HTR-8/SVneo (cell line): ENCODE measurements at regions not wholly inside any gene's neighbourhood (a gene's known extent, or its start where the extent isn't known, plus 50 kb on each side); places are given as distances from the start of the nearest gene placed in this dataset.

Source experiments
- DNase-seq: peaks from one replicate; pipeline ENCODE4 v3.0.0; 2011; ENCODE audit warnings: low spot score, mixed read lengths; ENCODE audit not compliant: insufficient read length
- FAIRE-seq: peaks from 2 replicates; lab custom pipeline; 2011; peaks lifted over from hg19 to GRCh38; lab: Jason Lieb, UNC

- FAIRE-seq (no peak), DNase-seq (no peak)
These were observed 93.0 kb upstream of the GRIK3 start for GRCh38 chr1:37127254-37127748.

GRCh38 chr1:37128091-37128490, 93.8 kb upstream of the GRIK3 start:
- no peak for FAIRE-seq
- no peak for DNase-seq

DNA sequence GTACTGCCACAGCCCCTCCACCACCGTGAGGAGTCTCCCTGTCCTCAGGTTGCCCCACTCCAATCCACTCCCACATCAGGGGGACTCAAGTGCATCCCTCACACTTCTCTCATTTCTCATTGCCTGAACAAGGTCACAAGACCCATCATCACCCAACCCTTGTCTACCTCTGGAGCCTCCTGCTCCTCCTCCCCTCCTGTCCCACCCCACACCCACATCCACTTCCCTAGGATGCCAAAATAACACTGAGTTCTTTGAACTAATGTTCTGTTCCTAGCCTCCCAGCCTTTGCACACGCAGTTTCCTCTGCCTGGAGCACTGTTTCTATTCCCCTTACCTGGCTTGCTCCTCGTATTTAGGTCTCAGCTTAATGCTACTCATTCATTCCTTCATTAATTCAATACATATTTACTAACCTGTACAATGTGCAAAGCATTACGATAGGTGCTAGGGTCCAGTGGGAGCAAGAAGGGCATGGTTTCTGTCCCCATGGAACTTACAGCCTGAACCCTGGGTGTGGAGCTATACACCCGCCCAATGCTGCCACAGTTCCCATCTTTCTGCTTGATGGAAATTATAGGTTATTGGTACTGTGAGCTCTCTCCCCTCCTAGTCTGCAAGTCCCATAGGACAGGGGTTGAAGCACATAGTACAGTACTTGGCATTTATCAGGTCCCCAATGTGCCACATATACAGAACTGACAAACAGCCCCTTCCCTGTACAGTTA, 96.1 kb upstream of the GRIK3 start:
- DNase-seq (no peak), FAIRE-seq (no peak)

DNA sequence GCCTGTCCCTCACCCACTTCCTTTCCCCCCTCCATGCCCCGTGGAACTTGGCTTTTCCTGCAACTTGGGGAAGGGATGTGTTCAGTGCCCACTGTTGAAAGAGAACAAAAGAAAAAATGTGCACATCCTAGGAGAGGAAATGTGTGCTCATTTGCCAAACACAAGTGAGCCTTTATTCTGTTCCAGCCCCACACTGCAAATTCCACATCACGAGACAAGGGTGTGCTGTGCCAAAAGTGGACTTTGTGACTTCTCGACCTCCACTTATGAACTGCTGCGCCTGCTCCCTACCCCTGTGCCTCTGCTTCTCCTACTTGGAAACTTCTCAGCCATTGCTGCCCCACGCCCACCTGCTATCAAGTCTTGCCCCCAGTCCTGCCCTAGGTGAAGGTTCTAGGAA, 97.0 kb upstream of the GRIK3 start:
- FAIRE-seq (no peak), DNase-seq (no peak)

DNA sequence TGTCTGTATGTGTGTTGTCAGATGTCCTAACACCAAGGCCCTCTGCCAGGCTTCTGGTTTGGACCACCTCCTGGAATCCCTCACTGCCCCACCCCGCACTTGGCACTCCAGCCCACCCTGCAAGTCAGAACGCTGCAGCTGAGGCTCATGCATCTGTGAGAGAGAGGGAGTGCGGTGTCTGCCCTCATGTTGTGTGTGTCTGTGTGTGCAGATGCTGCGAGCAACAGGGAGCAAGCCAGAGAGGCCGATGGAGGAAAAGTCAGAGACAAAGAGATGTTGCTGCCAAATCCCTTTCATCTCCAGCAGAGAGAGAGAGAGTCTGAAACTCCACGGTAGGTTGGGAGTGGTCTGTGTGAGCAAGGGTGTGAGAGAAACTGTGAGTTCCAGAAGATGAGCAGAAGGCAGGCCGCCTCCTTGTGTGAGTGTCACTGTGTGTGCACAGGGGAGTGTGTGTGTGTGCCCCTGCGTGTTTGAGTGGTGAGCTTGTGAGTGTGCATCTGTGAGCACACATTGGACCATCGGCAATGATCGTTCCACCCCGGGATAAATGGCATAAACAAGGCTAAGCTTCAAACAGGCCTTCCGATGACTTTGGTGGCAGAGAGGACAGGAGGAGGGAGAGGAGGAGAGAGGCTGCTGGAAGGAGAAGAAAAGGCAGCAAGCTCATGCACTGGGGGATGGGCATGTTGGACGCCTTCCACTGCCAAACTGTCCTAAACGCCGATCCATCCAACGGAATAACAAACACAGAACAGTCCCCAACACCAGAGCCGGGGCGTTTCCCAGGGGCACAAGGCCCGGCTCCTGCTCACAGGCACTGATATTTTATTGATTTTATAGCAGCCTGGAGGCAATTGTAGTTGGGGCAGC, 99.2 kb upstream of the GRIK3 start:
- DNase-seq, result no peak
- no peak for FAIRE-seq

DNA sequence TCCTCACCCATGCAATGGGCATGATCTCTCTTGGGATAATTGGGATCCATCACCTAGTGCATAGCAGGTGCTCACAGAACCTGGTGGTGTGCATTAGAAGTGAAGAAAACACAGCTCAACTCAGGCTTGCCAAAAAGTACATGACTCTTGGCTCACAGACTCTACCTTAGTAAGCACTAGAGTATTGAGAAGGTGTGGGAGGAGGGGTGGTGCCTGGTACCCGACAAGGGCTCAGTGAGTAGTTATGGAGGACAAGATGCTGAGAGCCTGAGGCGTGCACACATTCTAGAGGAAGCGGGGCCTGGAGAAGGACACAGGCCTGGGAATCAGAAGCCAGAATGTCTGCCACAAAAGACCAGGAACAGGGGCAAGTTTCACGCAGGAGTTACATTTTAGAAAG, 100.3 kb upstream of the GRIK3 start:
- FAIRE-seq (no peak), DNase-seq (no peak)

DNA sequence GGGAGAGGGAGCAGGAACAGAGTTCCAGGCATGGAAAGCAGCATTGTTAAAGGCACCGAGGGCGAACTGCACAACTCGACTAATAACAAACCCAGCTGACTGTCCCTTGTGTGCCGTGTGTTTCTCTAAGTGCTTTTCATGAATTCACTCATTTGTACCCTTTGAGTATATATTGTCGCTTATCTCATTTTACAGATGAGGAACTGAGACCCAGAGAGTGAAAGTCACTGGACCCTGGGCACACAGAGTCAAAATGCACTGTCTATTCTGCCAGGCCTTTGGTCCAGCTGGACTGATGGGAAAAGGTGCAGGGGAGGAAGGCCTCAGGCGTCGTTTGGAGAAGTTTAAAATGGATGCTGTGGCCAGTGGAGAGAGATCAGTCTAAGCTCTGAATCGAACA, 100.7 kb upstream of the GRIK3 start:
- FAIRE-seq (no peak), DNase-seq (no peak)

DNA sequence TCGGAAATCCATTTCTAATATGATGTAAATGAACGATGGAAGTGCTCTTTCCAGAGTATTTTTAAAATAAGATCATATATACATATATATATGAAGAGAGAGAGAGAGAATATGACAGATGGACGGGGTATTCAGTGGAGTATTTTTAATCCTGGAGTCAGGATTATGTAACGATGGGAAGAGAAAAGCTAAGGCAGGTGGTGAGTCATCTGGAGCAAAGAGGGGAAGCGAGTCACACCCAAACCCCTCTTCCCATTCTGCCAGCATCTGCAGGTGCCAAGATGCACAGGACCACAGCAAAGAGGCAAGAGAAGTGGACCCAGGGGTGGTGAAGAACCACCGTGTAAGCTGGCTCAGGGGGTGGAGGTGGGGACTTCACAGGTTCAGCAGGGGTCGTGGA, 102.7 kb upstream of the GRIK3 start:
- DNase-seq (no peak), FAIRE-seq (no peak)

GRCh38 chr1:37137601-37138000, 103.3 kb upstream of the GRIK3 start:
- no peak for FAIRE-seq
- DNase-seq, result no peak

DNA sequence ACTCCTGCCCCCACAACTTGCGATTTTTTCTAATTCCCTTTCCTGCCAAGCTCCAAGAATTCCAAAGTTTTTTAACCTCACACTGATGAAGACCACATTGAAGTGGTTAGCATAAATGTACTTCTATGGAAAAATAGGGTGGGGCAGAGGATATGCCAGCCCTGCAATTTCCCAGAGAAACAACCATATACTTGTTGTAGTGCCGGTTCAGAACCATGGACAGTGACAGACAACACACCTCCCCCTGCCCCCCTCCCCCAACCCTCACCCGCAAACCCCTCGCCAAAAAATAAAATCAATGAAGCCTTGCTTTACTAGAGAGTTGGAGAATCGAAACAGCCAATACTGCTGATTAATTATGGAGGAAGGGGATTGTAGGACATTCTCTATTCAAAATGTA, 109.5 kb upstream of the GRIK3 start:
- FAIRE-seq (no peak), DNase-seq (no peak)

DNA sequence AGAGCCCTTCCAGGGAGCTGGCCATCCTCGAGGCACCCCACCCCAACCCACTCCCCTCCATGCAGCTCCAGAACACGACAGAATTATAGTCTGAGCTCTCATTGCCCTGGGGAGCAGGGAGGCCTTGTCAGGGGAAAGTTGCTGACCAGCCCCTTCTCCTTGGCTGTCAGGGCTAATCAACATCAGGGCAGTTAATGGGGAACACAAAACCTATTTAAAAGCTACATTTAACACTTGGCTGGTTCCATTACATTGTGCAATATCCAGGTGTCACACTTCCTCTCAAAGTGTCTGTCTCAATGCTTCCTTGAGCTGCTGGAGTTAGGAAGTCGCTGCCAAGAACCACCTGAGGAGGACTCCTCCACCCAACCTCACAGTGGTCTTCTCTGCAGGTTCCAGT, 111.8 kb upstream of the GRIK3 start:
- FAIRE-seq, result no peak
- no peak for DNase-seq

DNA sequence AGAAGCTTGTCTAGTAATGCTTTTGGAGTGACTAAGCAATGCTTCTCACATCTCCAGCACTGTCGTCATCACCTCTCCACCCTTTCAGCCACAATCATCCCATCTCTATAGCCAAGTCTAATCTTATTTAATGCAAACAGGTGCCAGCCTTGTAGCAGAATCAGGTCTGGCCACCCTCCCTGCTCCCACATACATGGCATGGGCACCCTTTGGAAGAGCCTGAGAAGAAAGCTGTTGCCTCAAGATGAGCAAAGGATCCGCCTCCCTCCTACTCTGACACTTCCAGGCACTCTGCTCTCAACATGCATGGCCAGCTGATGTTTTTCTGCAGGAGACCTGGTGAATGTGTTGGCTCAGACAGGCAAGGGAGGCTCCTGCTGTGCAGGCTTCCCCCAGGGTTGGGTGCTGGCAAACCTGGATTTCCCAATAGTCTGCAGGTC, 113.1 kb upstream of the GRIK3 start:
- DNase-seq (no peak), FAIRE-seq (no peak)

- FAIRE-seq (no peak), DNase-seq (no peak)
These were observed 113.6 kb upstream of the GRIK3 start for GRCh38 chr1:37147906-37148305.

- FAIRE-seq, result no peak
These were observed 114.3 kb upstream of the GRIK3 start for GRCh38 chr1:37148663-37149062.

GRCh38 chr1:37149296-37149695, 115.0 kb upstream of the GRIK3 start:
- no peak for FAIRE-seq
- DNase-seq, result no peak

More at GRCh38 chr1:37148663-37149062, 114.3 kb upstream of the GRIK3 start:
- no peak for DNase-seq

DNA sequence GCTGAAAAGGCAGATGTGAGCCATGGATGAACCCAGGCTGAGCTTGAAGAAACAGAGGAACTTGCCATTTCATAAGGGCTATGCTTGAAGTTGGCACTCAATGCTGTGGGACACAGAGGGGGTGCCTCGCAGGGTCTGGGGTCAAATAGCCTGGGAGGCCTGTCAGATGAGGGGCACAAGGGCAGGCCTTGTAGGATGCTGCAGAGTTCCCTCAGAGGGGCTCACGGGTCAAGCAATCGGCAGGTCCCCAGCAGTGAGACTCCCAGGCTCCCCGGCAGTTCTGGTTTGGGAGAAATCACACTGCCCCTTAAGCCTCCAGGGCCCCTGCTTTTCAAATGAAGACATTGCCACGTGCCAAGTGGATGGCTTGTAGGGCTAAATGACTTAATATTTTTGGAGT, 116.7 kb upstream of the GRIK3 start:
- FAIRE-seq (no peak), DNase-seq (no peak)

DNA sequence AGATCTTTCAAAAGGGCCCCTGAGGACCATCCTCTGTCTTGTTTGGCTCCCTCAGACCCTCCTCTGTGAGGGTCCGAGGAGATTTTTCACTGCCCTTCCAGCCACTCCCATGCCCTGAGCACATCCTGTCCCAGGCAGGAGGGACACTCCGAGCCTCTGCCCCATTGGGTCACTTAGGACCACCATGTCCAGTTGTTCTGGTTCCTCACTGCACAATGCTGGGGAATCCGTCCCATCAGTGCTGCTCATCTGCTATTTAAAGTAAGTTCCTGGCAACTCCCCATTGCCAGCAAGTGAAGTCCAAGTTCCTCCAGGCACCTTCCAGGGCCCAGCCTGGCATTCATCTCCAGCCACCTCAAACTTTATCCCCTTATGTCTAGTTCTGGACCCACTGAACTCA, 117.5 kb upstream of the GRIK3 start:
- no peak for FAIRE-seq
- no peak for DNase-seq

DNA sequence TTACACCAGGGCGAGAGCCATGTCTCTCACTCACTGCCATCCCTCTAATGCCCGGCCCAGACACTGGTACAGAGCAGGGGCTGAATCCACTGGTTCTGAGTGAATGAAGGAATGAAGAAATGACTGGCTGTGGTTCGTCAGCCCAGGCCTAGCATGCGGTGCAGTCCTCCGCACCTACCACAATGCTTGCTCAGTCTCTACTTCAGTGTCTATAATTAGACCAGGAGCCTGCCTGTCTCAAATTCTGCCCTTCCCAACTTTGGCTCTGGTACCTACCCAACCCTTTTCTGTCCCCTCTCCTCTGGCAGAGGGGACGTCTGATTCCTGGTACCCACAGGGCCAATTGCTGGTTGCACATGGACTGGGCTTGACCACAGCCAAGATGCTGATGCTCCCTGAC, 118.2 kb upstream of the GRIK3 start:
- DNase-seq (no peak), FAIRE-seq (no peak)

- no peak for DNase-seq
These were observed 119.1 kb upstream of the GRIK3 start for GRCh38 chr1:37153116-37154100.

GRCh38 chr1:37156646-37157045, 122.3 kb upstream of the GRIK3 start:
- DNase-seq, result no peak
- FAIRE-seq, result no peak

More at GRCh38 chr1:37153116-37154100, 119.1 kb upstream of the GRIK3 start:
- FAIRE-seq, result no peak
